Smooth muscle cell (in vitro differentiated cells): ENCODE measurements at regions not wholly inside any gene's neighbourhood (a gene's known extent, or its start where the extent isn't known, plus 50 kb on each side); places are given as distances from the start of the nearest gene placed in this dataset.

Experiments
- DNase-seq: peaks from one replicate; lab custom pipeline; 2025; ENCODE audit not compliant: unreplicated experiment; lab: John Stamatoyannopoulos, UW
- H2AFZ ChIP-seq: fragments of 200-600 bp; sonication (generic); 2 replicates; pipeline ENCODE4 v1.6.0; 2016; ENCODE audit warnings: antibody characterized with exemption, low read depth, mild to moderate bottlenecking
- H3F3A ChIP-seq: fragments of 200-600 bp; sonication (generic); 2 replicates; pipeline ENCODE4 v1.6.0; 2017; ENCODE audit warnings: antibody characterized with exemption, low read depth
- H3K27ac ChIP-seq: fragments of 200-600 bp; sonication (generic); 2 replicates; pipeline ENCODE4 v1.5.1; 2016; ENCODE audit warnings: low read depth, mild to moderate bottlenecking
- H3K27me3 ChIP-seq: fragments of 200-600 bp; sonication (generic); 2 replicates; pipeline ENCODE4 v1.6.1; 2016; ENCODE audit warnings: low read depth, mild to moderate bottlenecking
- H3K36me3 ChIP-seq: fragments of 200-600 bp; sonication (generic); 2 replicates; pipeline ENCODE4 v1.5.1; 2016; ENCODE audit warnings: low read depth
- H3K4me1 ChIP-seq: fragments of 200-600 bp; sonication (generic); 2 replicates; pipeline ENCODE4 v1.5.1; 2016; ENCODE audit warnings: low read depth
- H3K4me2 ChIP-seq: fragments of 200-600 bp; sonication (generic); 2 replicates; pipeline ENCODE4 v1.6.0; 2016; ENCODE audit warnings: mild to moderate bottlenecking
- H3K4me3 ChIP-seq: fragments of 200-600 bp; sonication (generic); 2 replicates; pipeline ENCODE4 v1.5.1; 2016; ENCODE audit warnings: mild to moderate bottlenecking
- H3K79me2 ChIP-seq: fragments of 200-600 bp; sonication (generic); 2 replicates; pipeline ENCODE4 v1.6.0; 2016; ENCODE audit warnings: low read depth, mild to moderate bottlenecking
- H3K9ac ChIP-seq: fragments of 200-600 bp; sonication (generic); 2 replicates; pipeline ENCODE4 v1.6.0; 2016; ENCODE audit warnings: low read depth
- H3K9me3 ChIP-seq: fragments of 200-600 bp; sonication (generic); replicated peaks from 2 replicates; pipeline ENCODE4 v1.5.1; 2016; ENCODE audit warnings: low read depth
- H4K20me1 ChIP-seq: fragments of 200-600 bp; sonication (generic); 2 replicates; pipeline ENCODE4 v1.6.0; 2016; ENCODE audit warnings: low read depth
- whole genome bisulfite sequencing: methylation state at CpG from one replicate; pipeline ENCODE4 v1.1.7; 2016; ENCODE audit warnings: low lambda C conversion rate; 5-methylcytosine and 5-hydroxymethylcytosine counted together
- TF ChIP-seq, protein P1 (sequence below): fragments of 200-600 bp; sonication (generic); IDR thresholded peaks from 2 replicates; pipeline ENCODE4 v1.5.1; 2017; ENCODE audit warnings: borderline replicate concordance, mild to moderate bottlenecking, antibody characterized with exemption; ENCODE audit not compliant: insufficient read depth, poor library complexity, severe bottlenecking

DNA sequence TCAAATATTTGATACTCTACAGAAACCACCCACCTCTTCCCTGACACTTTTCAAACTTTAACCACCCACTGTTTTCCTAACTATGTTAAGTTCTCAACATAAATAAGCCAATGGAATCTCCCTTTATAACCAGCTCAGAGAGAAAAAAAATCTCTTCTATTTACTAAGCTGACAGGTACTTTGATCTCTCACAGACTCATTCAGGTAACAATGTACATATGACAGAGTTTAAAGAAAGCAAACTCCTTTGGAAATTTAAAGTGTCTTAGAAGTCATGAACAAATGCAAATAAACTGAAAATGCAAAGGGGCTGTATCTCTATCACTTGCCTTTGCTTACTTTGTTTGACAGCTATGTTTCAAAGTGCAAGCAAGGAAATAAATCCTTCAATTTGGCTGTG is 109.3 kb downstream of the KLF12 start:
- Histone ChIP-seq H3K27ac (no peak overlapping the region), H3K79me2 (no peaks in the 10 kb centered on the region), H3K36me3 (no peaks in the 10 kb centered on the region), H3K4me3 (no peak overlapping the region), H3F3A (no peaks in the 10 kb centered on the region), H3K9ac (no peak overlapping the region), H2AFZ (no peak overlapping the region), H3K4me1 (peaks cover 10% of the 10 kb centered on the region), H3K27me3 (no peaks in the 10 kb centered on the region), H3K4me2 (no peak overlapping the region), H4K20me1 (peaks cover 4% of the 10 kb centered on the region), H3K9me3 (no peaks in the 10 kb centered on the region)
- no peak for DNase-seq
- TF ChIP-seq, protein P1, sequence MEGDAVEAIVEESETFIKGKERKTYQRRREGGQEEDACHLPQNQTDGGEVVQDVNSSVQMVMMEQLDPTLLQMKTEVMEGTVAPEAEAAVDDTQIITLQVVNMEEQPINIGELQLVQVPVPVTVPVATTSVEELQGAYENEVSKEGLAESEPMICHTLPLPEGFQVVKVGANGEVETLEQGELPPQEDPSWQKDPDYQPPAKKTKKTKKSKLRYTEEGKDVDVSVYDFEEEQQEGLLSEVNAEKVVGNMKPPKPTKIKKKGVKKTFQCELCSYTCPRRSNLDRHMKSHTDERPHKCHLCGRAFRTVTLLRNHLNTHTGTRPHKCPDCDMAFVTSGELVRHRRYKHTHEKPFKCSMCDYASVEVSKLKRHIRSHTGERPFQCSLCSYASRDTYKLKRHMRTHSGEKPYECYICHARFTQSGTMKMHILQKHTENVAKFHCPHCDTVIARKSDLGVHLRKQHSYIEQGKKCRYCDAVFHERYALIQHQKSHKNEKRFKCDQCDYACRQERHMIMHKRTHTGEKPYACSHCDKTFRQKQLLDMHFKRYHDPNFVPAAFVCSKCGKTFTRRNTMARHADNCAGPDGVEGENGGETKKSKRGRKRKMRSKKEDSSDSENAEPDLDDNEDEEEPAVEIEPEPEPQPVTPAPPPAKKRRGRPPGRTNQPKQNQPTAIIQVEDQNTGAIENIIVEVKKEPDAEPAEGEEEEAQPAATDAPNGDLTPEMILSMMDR, result no peak

DNA sequence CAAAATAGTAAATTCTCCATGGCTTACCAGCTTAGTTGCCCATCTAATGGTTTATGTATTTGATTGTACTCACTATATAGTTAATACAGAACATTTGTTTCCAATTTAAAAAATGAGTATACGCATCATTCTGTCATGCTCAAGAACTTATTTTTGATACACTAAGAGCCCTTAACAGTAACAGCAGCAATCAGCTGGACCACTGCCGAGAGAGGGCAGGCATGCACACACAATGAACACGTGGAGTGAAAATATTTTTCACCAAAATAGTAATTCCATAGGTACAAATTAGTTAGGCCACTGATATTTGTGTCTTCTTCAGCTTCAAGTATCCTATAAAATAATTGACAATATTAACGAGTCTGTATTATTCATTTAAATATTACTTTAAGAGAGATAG is 109.9 kb downstream of the KLF12 start:
- no peak for DNase-seq
- no peaks in the 10 kb centered on the region for H3F3A ChIP-seq
- no peak overlapping the region for H3K4me3 ChIP-seq
- peaks cover 4% of the 10 kb centered on the region for H4K20me1 ChIP-seq
- H3K36me3 ChIP-seq, result no peaks in the 10 kb centered on the region
- H3K9me3 ChIP-seq, result no peaks in the 10 kb centered on the region
- H3K9ac ChIP-seq, result no peak overlapping the region
- H3K27me3 ChIP-seq, result no peaks in the 10 kb centered on the region
- peaks cover 10% of the 10 kb centered on the region for H3K4me1 ChIP-seq
- no peak overlapping the region for H2AFZ ChIP-seq
- H3K4me2 ChIP-seq, result no peak overlapping the region
- H3K27ac ChIP-seq, result no peak overlapping the region
- no peaks in the 10 kb centered on the region for H3K79me2 ChIP-seq
- TF ChIP-seq, protein P1, result no peak
- WGBS, result 69% methylated on average over 4 of the region's 4 CpGs

DNA sequence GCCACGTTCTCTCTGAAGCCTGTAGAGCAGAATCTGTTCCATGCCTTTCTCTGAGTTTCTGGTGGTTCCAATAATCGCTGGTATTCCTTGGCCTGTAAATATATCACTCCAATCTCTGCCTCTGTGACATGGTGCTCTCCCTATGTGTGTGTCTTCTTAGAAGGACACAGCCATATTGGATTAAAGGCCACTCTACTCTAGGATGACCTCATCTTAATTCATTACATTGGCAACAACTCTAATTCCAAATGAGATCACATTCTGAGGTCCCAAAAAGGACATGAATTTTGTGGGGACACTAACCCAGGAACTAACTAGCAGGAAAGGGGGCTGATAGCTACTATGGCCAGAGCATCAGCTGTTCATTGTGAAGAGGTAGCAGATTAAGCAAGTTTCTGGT is 110.7 kb downstream of the KLF12 start:
- H2AFZ ChIP-seq, result no peak overlapping the region

DNA sequence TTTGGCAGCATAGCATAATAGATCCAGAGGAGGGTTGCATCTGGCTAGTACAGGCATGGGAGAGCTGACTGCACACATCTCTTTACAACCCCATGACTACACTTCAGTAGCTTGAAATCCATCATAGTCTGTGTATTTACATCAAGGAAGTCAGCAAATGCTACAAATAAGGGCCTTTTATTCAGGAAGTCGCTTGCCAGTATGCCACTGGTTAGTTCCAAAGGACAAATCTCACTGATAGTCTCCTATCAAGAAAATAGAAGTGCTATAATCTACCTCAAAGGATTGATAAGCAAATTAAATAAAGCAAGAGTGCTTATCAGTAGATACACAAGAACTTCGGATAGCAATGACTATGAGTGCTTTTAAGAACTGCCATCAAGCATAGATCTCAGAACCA is 112.7 kb downstream of the KLF12 start:
- 93% methylated on average over 2 of the region's 2 CpGs for WGBS
- no peaks in the 10 kb centered on the region for H3K79me2 ChIP-seq

More for the DNA sequence above, 110.7 kb downstream of the KLF12 start:
- Histone ChIP-seq H3K79me2 (no peaks in the 10 kb centered on the region), H3F3A (no peaks in the 10 kb centered on the region), H3K27me3 (no peaks in the 10 kb centered on the region), H3K9me3 (no peaks in the 10 kb centered on the region), H3K9ac (no peak overlapping the region), H4K20me1 (peaks cover 4% of the 10 kb centered on the region), H3K4me3 (no peak overlapping the region), H3K4me2 (no peak overlapping the region), H3K4me1 (peaks cover 10% of the 10 kb centered on the region), H3K36me3 (no peaks in the 10 kb centered on the region), H3K27ac (no peak overlapping the region)
- TF ChIP-seq, protein P1, result no peak
- no peak for DNase-seq
- 100% methylated on average over 2 of the region's 2 CpGs for WGBS

More for the DNA sequence above, 112.7 kb downstream of the KLF12 start:
- Histone ChIP-seq H3F3A (no peaks in the 10 kb centered on the region), H4K20me1 (no peaks in the 10 kb centered on the region), H3K27ac (no peak overlapping the region), H2AFZ (no peak overlapping the region), H3K4me2 (no peak overlapping the region), H3K27me3 (no peaks in the 10 kb centered on the region), H3K9ac (no peak overlapping the region), H3K36me3 (no peaks in the 10 kb centered on the region), H3K4me3 (no peak overlapping the region), H3K9me3 (no peaks in the 10 kb centered on the region), H3K4me1 (no peaks in the 10 kb centered on the region)
- DNase-seq, result no peak
- TF ChIP-seq, protein P1, result no peak
